ENCODE measurements at regions not wholly inside any gene's neighbourhood (a gene's known extent, or its start where the extent isn't known, plus 50 kb on each side); places are given as distances from the start of the nearest gene placed in this dataset.
"Not testable (repeated sequence)": the region's sequence is repeated elsewhere in the genome, so short reads cannot be mapped to it uniquely, and the experiment has no call there.

- ATAC-seq (ENCODE audit: insufficient number of reproducible peaks, low FRiP score, low read depth); DNase-seq (ENCODE audit: low spot score); H3K27ac ChIP-seq: not testable (repeated sequence)
Measured at GRCh38 chr12:10453-10852, 56.1 kb upstream of the IQSEC3 start.

GRCh38 chr12:10879-11812 lies 55.4 kb upstream of the IQSEC3 start:
- not testable (repeated sequence) for H3K27ac ChIP-seq; DNase-seq (ENCODE audit: low spot score); H3K4me1 ChIP-seq (ENCODE audit: control insufficient read depth in 1 of 2, low read depth in 2 of 2); H3K4me3 ChIP-seq; ATAC-seq (ENCODE audit: insufficient number of reproducible peaks, low FRiP score, low read depth); H3K36me3 ChIP-seq; H3K27me3 ChIP-seq (replicated peaks; ENCODE audit: insufficient read depth); H3K9me3 ChIP-seq
- peak; percentile 36 for TF ChIP-seq CTCF (IDR thresholded peaks at IDR 0.05)

More at GRCh38 chr12:10453-10852, 56.1 kb upstream of the IQSEC3 start:
- H3K4me1 ChIP-seq (ENCODE audit: control insufficient read depth in 1 of 2, low read depth in 2 of 2); H3K36me3 ChIP-seq; H3K27me3 ChIP-seq (replicated peaks; ENCODE audit: insufficient read depth); H3K9me3 ChIP-seq; H3K4me3 ChIP-seq: not testable (repeated sequence)

GRCh38 chr12:12306-12705 lies 54.3 kb upstream of the IQSEC3 start:
- not testable (repeated sequence) for ATAC-seq (ENCODE audit: insufficient number of reproducible peaks, low FRiP score, low read depth); H3K9me3 ChIP-seq; H3K27ac ChIP-seq; H3K27me3 ChIP-seq (replicated peaks; ENCODE audit: insufficient read depth); H3K4me1 ChIP-seq (ENCODE audit: control insufficient read depth in 1 of 2, low read depth in 2 of 2); H3K4me3 ChIP-seq; H3K36me3 ChIP-seq; DNase-seq (ENCODE audit: low spot score)

GRCh38 chr12:12725-13640 lies 53.6 kb upstream of the IQSEC3 start:
- not testable (repeated sequence) for H3K36me3 ChIP-seq; H3K27ac ChIP-seq; H3K9me3 ChIP-seq; H3K27me3 ChIP-seq (replicated peaks; ENCODE audit: insufficient read depth); H3K4me1 ChIP-seq (ENCODE audit: control insufficient read depth in 1 of 2, low read depth in 2 of 2); ATAC-seq (ENCODE audit: insufficient number of reproducible peaks, low FRiP score, low read depth); DNase-seq (ENCODE audit: low spot score); H3K4me3 ChIP-seq

GRCh38 chr12:13841-14240 lies 52.7 kb upstream of the IQSEC3 start:
- not testable (repeated sequence) for H3K4me1 ChIP-seq (ENCODE audit: control insufficient read depth in 1 of 2, low read depth in 2 of 2); H3K4me3 ChIP-seq; H3K9me3 ChIP-seq; ATAC-seq (ENCODE audit: insufficient number of reproducible peaks, low FRiP score, low read depth); H3K27me3 ChIP-seq (replicated peaks; ENCODE audit: insufficient read depth); H3K36me3 ChIP-seq; DNase-seq (ENCODE audit: low spot score); H3K27ac ChIP-seq

- H3K4me1 ChIP-seq (ENCODE audit: control insufficient read depth in 1 of 2, low read depth in 2 of 2); ATAC-seq (ENCODE audit: insufficient number of reproducible peaks, low FRiP score, low read depth): not testable (repeated sequence)
Measured at GRCh38 chr12:14696-15095, 51.9 kb upstream of the IQSEC3 start.

GRCh38 chr12:15381-15780 lies 51.2 kb upstream of the IQSEC3 start:
- ATAC-seq (ENCODE audit: insufficient number of reproducible peaks, low FRiP score, low read depth); DNase-seq (ENCODE audit: low spot score): not testable (repeated sequence)

More at GRCh38 chr12:14696-15095, 51.9 kb upstream of the IQSEC3 start:
- not testable (repeated sequence) for H3K27ac ChIP-seq; H3K36me3 ChIP-seq; DNase-seq (ENCODE audit: low spot score); H3K4me3 ChIP-seq; H3K9me3 ChIP-seq; H3K27me3 ChIP-seq (replicated peaks; ENCODE audit: insufficient read depth)

GRCh38 chr12:16019-16418 lies 50.5 kb upstream of the IQSEC3 start:
- H3K27me3 ChIP-seq (replicated peaks; ENCODE audit: insufficient read depth); H3K36me3 ChIP-seq; H3K4me3 ChIP-seq; ATAC-seq (ENCODE audit: insufficient number of reproducible peaks, low FRiP score, low read depth); H3K4me1 ChIP-seq (ENCODE audit: control insufficient read depth in 1 of 2, low read depth in 2 of 2); DNase-seq (ENCODE audit: low spot score); H3K9me3 ChIP-seq; H3K27ac ChIP-seq: not testable (repeated sequence)

More at GRCh38 chr12:15381-15780, 51.2 kb upstream of the IQSEC3 start:
- not testable (repeated sequence) for H3K27me3 ChIP-seq (replicated peaks; ENCODE audit: insufficient read depth); H3K4me1 ChIP-seq (ENCODE audit: control insufficient read depth in 1 of 2, low read depth in 2 of 2); H3K27ac ChIP-seq; H3K4me3 ChIP-seq; H3K36me3 ChIP-seq; H3K9me3 ChIP-seq

- H3K4me1 ChIP-seq (ENCODE audit: control insufficient read depth in 1 of 2, low read depth in 2 of 2); H3K27me3 ChIP-seq (replicated peaks; ENCODE audit: insufficient read depth); ATAC-seq (ENCODE audit: insufficient number of reproducible peaks, low FRiP score, low read depth); DNase-seq (ENCODE audit: low spot score); H3K27ac ChIP-seq; H3K4me3 ChIP-seq; H3K9me3 ChIP-seq; H3K36me3 ChIP-seq: not testable (repeated sequence)
Measured at GRCh38 chr12:16541-16940, 50.0 kb upstream of the IQSEC3 start.

Measured in thoracic aorta (tissue), 2 donors.